SK-N-SH (cell line): ENCODE measurements at regions not wholly inside any gene's neighbourhood (a gene's known extent, or its start where the extent isn't known, plus 50 kb on each side); places are given as distances from the start of the nearest gene placed in this dataset.

Experiments
- EZH2phosphoT487 ChIP-seq: fragments of 200-600 bp; sonication (generic); IDR thresholded peaks from 2 replicates; pipeline ENCODE4 v1.6.1; 2017; ENCODE audit warnings: low read depth, mixed run types, mild to moderate bottlenecking, antibody characterized with exemption, moderate library complexity, borderline replicate concordance
- POLR2AphosphoS5 ChIP-seq: IDR thresholded peaks from 2 replicates; pipeline ENCODE4 v1.6.1; 2012; ENCODE audit warnings: low read depth, low read length
- TF ChIP-seq, protein P1 (sequence below): fragments of 200-600 bp; sonication (generic); IDR thresholded peaks from 2 replicates; pipeline ENCODE4 v1.6.1; 2017; ENCODE audit warnings: antibody characterized with exemption, mild to moderate bottlenecking, moderate library complexity
- TF ChIP-seq, protein P2 (sequence below): IDR thresholded peaks from 2 replicates; pipeline ENCODE4 v1.4.0; 2012; ENCODE audit warnings: low read depth, borderline replicate concordance

GRCh38 chr13:73404581-73404980 is 345.8 kb downstream of the KLF5 start:
- TF ChIP-seq, protein P1, sequence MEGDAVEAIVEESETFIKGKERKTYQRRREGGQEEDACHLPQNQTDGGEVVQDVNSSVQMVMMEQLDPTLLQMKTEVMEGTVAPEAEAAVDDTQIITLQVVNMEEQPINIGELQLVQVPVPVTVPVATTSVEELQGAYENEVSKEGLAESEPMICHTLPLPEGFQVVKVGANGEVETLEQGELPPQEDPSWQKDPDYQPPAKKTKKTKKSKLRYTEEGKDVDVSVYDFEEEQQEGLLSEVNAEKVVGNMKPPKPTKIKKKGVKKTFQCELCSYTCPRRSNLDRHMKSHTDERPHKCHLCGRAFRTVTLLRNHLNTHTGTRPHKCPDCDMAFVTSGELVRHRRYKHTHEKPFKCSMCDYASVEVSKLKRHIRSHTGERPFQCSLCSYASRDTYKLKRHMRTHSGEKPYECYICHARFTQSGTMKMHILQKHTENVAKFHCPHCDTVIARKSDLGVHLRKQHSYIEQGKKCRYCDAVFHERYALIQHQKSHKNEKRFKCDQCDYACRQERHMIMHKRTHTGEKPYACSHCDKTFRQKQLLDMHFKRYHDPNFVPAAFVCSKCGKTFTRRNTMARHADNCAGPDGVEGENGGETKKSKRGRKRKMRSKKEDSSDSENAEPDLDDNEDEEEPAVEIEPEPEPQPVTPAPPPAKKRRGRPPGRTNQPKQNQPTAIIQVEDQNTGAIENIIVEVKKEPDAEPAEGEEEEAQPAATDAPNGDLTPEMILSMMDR = no peak
- TF ChIP-seq POLR2AphosphoS5 = no peak
- TF ChIP-seq EZH2phosphoT487 = no peak
- TF ChIP-seq, protein P2, sequence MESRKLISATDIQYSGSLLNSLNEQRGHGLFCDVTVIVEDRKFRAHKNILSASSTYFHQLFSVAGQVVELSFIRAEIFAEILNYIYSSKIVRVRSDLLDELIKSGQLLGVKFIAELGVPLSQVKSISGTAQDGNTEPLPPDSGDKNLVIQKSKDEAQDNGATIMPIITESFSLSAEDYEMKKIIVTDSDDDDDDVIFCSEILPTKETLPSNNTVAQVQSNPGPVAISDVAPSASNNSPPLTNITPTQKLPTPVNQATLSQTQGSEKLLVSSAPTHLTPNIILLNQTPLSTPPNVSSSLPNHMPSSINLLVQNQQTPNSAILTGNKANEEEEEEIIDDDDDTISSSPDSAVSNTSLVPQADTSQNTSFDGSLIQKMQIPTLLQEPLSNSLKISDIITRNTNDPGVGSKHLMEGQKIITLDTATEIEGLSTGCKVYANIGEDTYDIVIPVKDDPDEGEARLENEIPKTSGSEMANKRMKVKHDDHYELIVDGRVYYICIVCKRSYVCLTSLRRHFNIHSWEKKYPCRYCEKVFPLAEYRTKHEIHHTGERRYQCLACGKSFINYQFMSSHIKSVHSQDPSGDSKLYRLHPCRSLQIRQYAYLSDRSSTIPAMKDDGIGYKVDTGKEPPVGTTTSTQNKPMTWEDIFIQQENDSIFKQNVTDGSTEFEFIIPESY = no peak
